ENCODE measurements at regions not wholly inside any gene's neighbourhood (a gene's known extent, or its start where the extent isn't known, plus 50 kb on each side); places are given as distances from the start of the nearest gene placed in this dataset.

DNA sequence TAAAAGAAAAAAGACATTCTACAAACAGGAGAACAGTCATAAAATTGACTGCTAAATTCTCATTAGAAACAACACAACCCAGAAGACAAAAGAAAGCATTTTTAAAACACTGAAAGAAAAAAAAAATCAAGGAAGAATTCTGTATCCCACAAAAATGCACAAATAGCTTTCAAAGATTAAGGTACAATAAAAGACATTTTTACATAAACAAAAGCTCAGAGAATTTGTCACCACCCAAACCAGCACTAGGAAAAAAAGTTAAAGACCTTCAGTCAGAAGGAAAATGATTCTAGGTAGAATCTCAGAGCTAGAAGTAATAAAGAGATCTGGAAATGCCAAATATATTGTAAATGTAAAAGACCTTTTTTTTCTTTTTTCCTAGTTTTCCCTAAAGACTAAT lies 252.4 kb downstream of the CLIC5 start:
- H3K4me3 ChIP-seq (ENCODE audit: low read depth, low read length): no peak overlapping the region
- TF ChIP-seq, protein P1, sequence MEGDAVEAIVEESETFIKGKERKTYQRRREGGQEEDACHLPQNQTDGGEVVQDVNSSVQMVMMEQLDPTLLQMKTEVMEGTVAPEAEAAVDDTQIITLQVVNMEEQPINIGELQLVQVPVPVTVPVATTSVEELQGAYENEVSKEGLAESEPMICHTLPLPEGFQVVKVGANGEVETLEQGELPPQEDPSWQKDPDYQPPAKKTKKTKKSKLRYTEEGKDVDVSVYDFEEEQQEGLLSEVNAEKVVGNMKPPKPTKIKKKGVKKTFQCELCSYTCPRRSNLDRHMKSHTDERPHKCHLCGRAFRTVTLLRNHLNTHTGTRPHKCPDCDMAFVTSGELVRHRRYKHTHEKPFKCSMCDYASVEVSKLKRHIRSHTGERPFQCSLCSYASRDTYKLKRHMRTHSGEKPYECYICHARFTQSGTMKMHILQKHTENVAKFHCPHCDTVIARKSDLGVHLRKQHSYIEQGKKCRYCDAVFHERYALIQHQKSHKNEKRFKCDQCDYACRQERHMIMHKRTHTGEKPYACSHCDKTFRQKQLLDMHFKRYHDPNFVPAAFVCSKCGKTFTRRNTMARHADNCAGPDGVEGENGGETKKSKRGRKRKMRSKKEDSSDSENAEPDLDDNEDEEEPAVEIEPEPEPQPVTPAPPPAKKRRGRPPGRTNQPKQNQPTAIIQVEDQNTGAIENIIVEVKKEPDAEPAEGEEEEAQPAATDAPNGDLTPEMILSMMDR (conservative IDR thresholded peaks at IDR 0.05; ENCODE audit: low read depth, low read length): no peak
- no peak for DNase-seq (ENCODE audit: low read depth)

DNA sequence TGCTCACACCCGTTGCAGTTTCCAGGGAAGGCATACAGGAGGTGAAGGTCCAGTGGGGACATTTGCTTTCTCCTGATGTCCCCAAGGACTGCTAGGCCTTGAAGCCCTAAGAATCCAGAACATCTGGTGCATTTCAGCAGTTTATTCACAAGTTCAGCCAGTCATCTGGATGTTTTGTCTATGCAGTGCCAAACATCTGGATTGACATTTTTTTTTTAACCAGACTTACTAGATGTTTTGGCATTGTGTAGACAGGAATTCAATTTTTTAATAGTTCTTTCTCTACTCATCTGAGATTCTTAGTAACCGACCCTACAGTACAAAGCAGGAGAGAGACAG lies 256.2 kb downstream of the CLIC5 start:
- TF ChIP-seq, protein P1 (conservative IDR thresholded peaks at IDR 0.05; ENCODE audit: low read depth, low read length): no peak
- no peak for DNase-seq (ENCODE audit: low read depth)
- no peak overlapping the region for H3K4me3 ChIP-seq (ENCODE audit: low read depth, low read length)

DNA sequence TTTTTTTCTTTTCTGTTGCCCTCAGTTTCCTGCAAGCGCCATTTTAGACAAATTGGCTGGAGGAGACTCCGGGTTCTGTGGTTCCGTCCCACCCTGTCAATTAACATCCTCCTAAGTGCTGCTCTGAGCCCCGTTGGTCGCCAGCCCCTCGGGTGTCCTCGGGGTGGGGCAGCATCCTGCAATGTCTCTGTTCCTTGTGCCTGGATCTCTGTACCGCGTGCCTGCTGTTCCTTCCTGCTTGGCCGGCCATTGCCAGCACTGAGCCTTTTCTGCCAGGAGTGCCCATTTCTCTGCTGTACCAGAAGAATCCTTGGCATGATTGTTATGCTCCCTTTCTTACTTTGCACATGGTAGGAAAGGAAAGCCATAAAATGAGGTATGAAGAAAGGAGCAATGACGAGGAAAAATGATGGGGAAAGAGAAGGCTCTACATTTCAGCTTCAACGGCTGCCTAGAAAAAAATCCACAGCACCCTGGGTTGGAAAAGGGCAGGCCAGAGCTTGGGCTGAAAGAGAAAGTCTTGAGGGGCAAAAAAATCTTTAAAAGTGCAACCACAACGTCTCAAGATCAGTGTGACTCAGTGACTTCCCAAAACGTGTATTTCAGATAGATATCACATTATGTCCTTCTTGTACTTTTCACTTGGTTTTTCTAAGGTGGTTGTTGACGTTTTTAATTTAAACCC lies 256.7 kb downstream of the CLIC5 start:
- no peak overlapping the region for H3K4me3 ChIP-seq (ENCODE audit: low read depth, low read length)
- TF ChIP-seq, protein P1 (conservative IDR thresholded peaks at IDR 0.05; ENCODE audit: low read depth, low read length): no peak
- DNase-seq (ENCODE audit: low read depth): no peak

DNA sequence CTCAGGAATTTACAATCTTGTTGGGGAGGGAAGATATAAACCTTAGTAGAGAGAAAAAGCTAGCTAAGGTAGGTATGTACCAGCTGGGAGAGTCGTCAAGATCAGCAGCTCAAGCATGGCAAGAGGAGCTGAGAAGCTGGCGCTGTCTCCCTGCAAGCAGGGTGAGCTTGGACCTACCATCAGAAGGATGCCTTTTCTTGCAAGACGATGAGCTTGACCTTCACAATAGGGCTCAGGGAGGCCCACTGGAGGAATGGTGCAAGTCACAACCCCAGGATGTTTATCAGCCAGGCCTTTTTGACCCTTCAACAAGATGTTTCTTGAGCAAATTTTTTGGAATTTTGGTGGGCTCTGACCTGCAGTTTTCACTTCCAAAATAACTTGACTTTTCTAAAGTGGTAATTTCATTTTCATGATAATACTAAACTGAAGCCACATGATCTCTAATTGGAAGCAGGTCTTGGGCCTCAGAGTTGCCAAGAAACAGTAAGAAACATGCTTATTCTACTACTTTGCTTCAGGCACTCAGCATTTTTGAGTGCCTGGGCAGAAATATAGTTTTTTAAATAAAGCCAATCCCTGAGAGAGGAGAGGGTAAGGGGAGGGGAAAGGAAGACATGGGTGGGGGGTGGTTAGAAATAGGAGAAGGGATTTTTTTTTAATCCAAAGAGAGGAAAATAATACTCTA lies 258.1 kb downstream of the CLIC5 start:
- TF ChIP-seq, protein P1 (conservative IDR thresholded peaks at IDR 0.05; ENCODE audit: low read depth, low read length): no peak
- no peak overlapping the region for H3K4me3 ChIP-seq (ENCODE audit: low read depth, low read length)
- DNase-seq (ENCODE audit: low read depth): no peak

DNA sequence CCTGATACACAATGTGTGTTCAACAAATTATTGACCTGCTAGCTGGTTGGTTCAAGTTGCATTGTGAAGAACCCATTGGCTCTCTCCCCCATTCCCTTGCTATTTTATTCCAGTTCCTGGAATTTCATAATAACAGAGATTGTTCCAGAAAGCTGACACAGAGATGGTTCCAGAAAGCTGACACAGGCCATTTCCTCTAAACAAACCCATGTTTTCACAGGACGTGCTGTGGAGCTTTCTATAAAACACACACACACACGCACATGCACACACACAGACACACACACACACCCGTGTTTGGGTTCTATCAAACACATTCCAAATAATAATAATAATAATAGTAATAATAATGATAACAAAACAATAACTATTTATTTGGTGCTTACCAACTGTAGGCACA lies 259.1 kb downstream of the CLIC5 start:
- no peak for DNase-seq (ENCODE audit: low read depth)
- TF ChIP-seq, protein P1 (conservative IDR thresholded peaks at IDR 0.05; ENCODE audit: low read depth, low read length): no peak
- H3K4me3 ChIP-seq (ENCODE audit: low read depth, low read length): no peak overlapping the region

DNA sequence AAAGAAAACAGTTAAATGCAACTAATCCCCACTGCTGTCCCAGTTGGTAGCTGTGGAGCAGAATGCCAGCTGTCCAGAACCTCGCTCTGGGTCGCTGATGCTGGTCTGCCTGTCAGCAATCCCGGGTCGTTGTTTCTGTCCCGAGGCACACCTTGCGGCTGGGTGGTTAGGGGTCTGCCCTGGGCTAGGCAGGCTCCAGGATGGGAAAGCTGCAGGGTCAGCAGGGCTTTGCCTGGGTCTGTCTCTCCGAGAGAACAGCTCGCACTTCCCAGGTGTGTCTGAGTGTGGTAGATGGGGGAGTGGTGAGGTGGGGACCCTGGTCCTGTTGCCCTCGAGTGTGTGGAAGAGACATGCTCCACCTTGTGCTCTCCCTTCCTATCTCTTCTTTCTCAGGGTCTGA lies 261.2 kb downstream of the CLIC5 start:
- TF ChIP-seq, protein P1 (conservative IDR thresholded peaks at IDR 0.05; ENCODE audit: low read depth, low read length): no peak

DNA sequence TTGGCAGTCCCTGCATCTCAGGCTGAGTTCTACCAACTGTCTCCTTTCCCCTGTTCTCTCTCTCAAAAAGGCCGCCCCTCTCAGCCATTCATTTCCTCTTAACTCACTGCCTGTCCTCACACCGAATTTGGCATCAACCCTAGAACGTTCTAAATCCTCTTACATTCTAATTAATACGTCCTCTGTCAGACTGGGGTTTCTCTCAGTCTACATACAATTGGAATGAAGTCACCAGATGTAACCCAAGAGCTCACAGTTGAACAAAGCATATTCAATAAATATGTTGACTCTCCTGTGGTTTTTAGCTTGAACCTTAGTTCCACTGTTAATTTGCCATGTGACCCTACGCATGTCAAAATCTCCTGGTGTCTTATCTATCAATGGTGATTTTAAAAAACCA lies 269.6 kb downstream of the CLIC5 start:
- peak; percentile 88 for DNase-seq (ENCODE audit: low read depth)

More for the DNA sequence above, 261.2 kb downstream of the CLIC5 start:
- H3K4me3 ChIP-seq (ENCODE audit: low read depth, low read length): no peak overlapping the region
- no peak for DNase-seq (ENCODE audit: low read depth)

More for the DNA sequence above, 269.6 kb downstream of the CLIC5 start:
- TF ChIP-seq, protein P1 (conservative IDR thresholded peaks at IDR 0.05; ENCODE audit: low read depth, low read length): no peak
- no peak overlapping the region for H3K4me3 ChIP-seq (ENCODE audit: low read depth, low read length)

Measured in choroid plexus epithelial cell (primary cell).